ENCODE measurements at regions not wholly inside any gene's neighbourhood (a gene's known extent, or its start where the extent isn't known, plus 50 kb on each side); places are given as distances from the start of the nearest gene placed in this dataset.
A peak's percentile ranks its signal among the peaks of the same experiment; 100 is the strongest.

- DNase-seq (ENCODE audit: extremely low spot score, unreplicated experiment): no peak
- Mint-ChIP-seq H3K36me3 (no peaks in the 10 kb centered on the region), H3K4me3 (no peak overlapping the region), H3K9me3 (no peaks in the 10 kb centered on the region), H3K27me3 (peaks cover 16% of the 10 kb centered on the region), H3K27ac (no peak overlapping the region), H3K4me1 (ENCODE audit: unreplicated experiment) (peaks cover 6% of the 10 kb centered on the region)
- TF ChIP-seq CTCF (conservative IDR thresholded peaks at IDR 0.05): no peak
These were observed 150.6 kb downstream of the CHIC2 start for GRCh38 chr4:53913771-53914170.

- no peak for DNase-seq (ENCODE audit: extremely low spot score, unreplicated experiment)
- no peak overlapping the region for H3K27ac Mint-ChIP-seq
- no peaks in the 10 kb centered on the region for H3K9me3 Mint-ChIP-seq
- H3K4me3 Mint-ChIP-seq: no peak overlapping the region
- peaks cover 25% of the 10 kb centered on the region for H3K27me3 Mint-ChIP-seq
- H3K4me1 Mint-ChIP-seq (ENCODE audit: unreplicated experiment): peaks cover 12% of the 10 kb centered on the region
- H3K36me3 Mint-ChIP-seq: no peaks in the 10 kb centered on the region
- TF ChIP-seq CTCF (conservative IDR thresholded peaks at IDR 0.05): no peak
These were observed 151.5 kb downstream of the CHIC2 start for GRCh38 chr4:53912766-53913497.

- peaks cover 50% of the 10 kb centered on the region for H3K27me3 Mint-ChIP-seq
These were observed 155.7 kb downstream of the CHIC2 start for GRCh38 chr4:53908661-53909078.

GRCh38 chr4:53907772-53908171, 156.6 kb downstream of the CHIC2 start:
- Mint-ChIP-seq H3K36me3 (no peaks in the 10 kb centered on the region), H3K27ac (no peak overlapping the region), H3K4me1 (ENCODE audit: unreplicated experiment) (peaks cover 37% of the 10 kb centered on the region), H3K27me3 (peaks cover 52% of the 10 kb centered on the region), H3K4me3 (no peak overlapping the region), H3K9me3 (no peaks in the 10 kb centered on the region)
- no peak for TF ChIP-seq CTCF (conservative IDR thresholded peaks at IDR 0.05)
- DNase-seq (ENCODE audit: extremely low spot score, unreplicated experiment): no peak

More at GRCh38 chr4:53908661-53909078, 155.7 kb downstream of the CHIC2 start:
- H3K4me1 Mint-ChIP-seq (ENCODE audit: unreplicated experiment): peaks cover 37% of the 10 kb centered on the region
- no peaks in the 10 kb centered on the region for H3K9me3 Mint-ChIP-seq
- peak overlapping the region; percentile 21 for H3K27ac Mint-ChIP-seq
- no peaks in the 10 kb centered on the region for H3K36me3 Mint-ChIP-seq
- DNase-seq (ENCODE audit: extremely low spot score, unreplicated experiment): no peak
- H3K4me3 Mint-ChIP-seq: peak overlapping the region; percentile 59
- peak; percentile 79 for TF ChIP-seq CTCF (conservative IDR thresholded peaks at IDR 0.05)

- Mint-ChIP-seq H3K9me3 (no peaks in the 10 kb centered on the region), H3K27me3 (peaks cover 55% of the 10 kb centered on the region), H3K27ac (no peak overlapping the region), H3K36me3 (no peaks in the 10 kb centered on the region), H3K4me1 (ENCODE audit: unreplicated experiment) (peaks cover 42% of the 10 kb centered on the region), H3K4me3 (peak overlapping the region; percentile 71)
- no peak for TF ChIP-seq CTCF (conservative IDR thresholded peaks at IDR 0.05)
- no peak for DNase-seq (ENCODE audit: extremely low spot score, unreplicated experiment)
These were observed 157.7 kb downstream of the CHIC2 start for GRCh38 chr4:53906606-53907190.
